ENCODE measurements at regions not wholly inside any gene's neighbourhood (a gene's known extent, or its start where the extent isn't known, plus 50 kb on each side); places are given as distances from the start of the nearest gene placed in this dataset.

- DNase-seq, result no peak
- ChIA-PET POLR2A (no interaction called here), CTCF (no interaction called here)
- Histone ChIP-seq H3K4me3 (ENCODE audit: control insufficient read depth in 1 of 7, extremely low read depth in 1 of 7, insufficient read depth in 4 of 7, low read depth in 2 of 7, low read length in 6 of 7) (no peak overlapping the region), H3K27ac (ENCODE audit: insufficient read depth in 1 of 2, low read depth in 1 of 2, low read length in 2 of 2, poor library complexity in 1 of 2, severe bottlenecking in 2 of 2) (no peak overlapping the region), H3K36me3 (ENCODE audit: control insufficient read depth in 4 of 4, insufficient read depth in 4 of 4, low read length in 3 of 4) (no peaks in the 10 kb centered on the region), H3K27me3 (replicated peaks in 2 of 5; ENCODE audit: control insufficient read depth in 4 of 5, insufficient read depth in 5 of 5, low read length in 4 of 5) (no peaks in the 10 kb centered on the region), H3K9me3 (ENCODE audit: control extremely low read depth in 1 of 5, control insufficient read depth in 4 of 5, insufficient read depth in 2 of 5, low read depth in 1 of 5, low read length in 4 of 5) (no peaks in the 10 kb centered on the region), H3K4me1 (ENCODE audit: control extremely low read depth in 1 of 4, control insufficient read depth in 4 of 4, insufficient read depth in 4 of 4, low read length in 3 of 4) (no peaks in the 10 kb centered on the region)
- whole genome bisulfite sequencing (ENCODE audit: insufficient coverage), result 100% methylated on average over 1 of the region's 2 CpGs
Measured at GRCh38 chr13:53569453-53569852, 540.8 kb downstream of the OLFM4 start.

DNA sequence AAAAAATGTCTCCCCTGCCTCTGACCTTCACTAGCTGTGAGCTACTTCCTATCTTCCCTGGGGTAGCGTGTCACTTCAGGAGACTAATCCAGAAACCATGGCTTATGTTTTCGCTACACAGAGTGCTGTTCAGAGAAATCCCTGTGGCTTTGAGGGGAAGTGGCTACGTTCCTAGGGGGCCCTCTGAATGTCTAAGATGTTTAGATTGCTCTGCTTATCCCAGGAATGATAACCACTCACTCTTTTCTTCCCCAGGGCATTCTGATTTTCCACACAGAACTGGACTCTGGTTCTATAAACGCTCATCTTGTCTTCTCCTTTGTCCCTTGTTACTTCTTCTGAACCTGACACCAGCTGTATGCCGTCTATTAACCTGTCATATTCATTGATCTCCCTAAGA, 572.5 kb downstream of the OLFM4 start:
- Histone ChIP-seq H3K27me3 (replicated peaks in 2 of 5; ENCODE audit: control insufficient read depth in 4 of 5, insufficient read depth in 5 of 5, low read length in 4 of 5) (no peaks in the 10 kb centered on the region), H3K4me3 (ENCODE audit: control insufficient read depth in 1 of 7, extremely low read depth in 1 of 7, insufficient read depth in 4 of 7, low read depth in 2 of 7, low read length in 6 of 7) (no peak overlapping the region), H3K9me3 (ENCODE audit: control extremely low read depth in 1 of 5, control insufficient read depth in 4 of 5, insufficient read depth in 2 of 5, low read depth in 1 of 5, low read length in 4 of 5) (no peaks in the 10 kb centered on the region), H3K27ac (ENCODE audit: insufficient read depth in 1 of 2, low read depth in 1 of 2, low read length in 2 of 2, poor library complexity in 1 of 2, severe bottlenecking in 2 of 2) (no peak overlapping the region), H3K4me1 (ENCODE audit: control extremely low read depth in 1 of 4, control insufficient read depth in 4 of 4, insufficient read depth in 4 of 4, low read length in 3 of 4) (no peaks in the 10 kb centered on the region), H3K36me3 (ENCODE audit: control insufficient read depth in 4 of 4, insufficient read depth in 4 of 4, low read length in 3 of 4) (no peaks in the 10 kb centered on the region)
- no peak for DNase-seq
- 72% methylated on average over 4 of the region's 5 CpGs for WGBS (ENCODE audit: insufficient coverage)
- ChIA-PET CTCF (no interaction called here), POLR2A (no interaction called here)

DNA sequence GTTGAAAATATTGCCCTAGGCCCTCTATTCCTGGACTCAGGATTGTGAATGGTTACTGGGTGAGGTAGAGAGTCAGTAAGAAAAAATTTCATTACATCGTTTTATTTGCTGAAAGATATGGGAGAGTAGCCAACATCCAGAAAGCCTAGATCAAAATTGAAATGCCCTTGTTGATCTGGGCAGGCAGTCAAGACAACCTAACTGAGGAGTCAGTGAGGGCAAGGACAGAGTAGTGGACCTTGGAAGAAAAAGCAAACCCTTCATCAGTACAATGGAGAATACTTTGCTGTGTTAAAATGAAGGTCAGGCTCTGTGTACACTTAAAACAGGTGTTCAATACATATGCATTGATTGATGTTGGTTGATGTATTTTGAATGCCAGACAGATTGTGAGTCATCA, 576.7 kb downstream of the OLFM4 start:
- H3K4me3 ChIP-seq (ENCODE audit: control insufficient read depth in 1 of 7, extremely low read depth in 1 of 7, insufficient read depth in 4 of 7, low read depth in 2 of 7, low read length in 6 of 7), result no peak overlapping the region
- H3K4me1 ChIP-seq (ENCODE audit: control extremely low read depth in 1 of 4, control insufficient read depth in 4 of 4, insufficient read depth in 4 of 4, low read length in 3 of 4), result no peaks in the 10 kb centered on the region
- no peak overlapping the region for H3K27ac ChIP-seq (ENCODE audit: insufficient read depth in 1 of 2, low read depth in 1 of 2, low read length in 2 of 2, poor library complexity in 1 of 2, severe bottlenecking in 2 of 2)
- no peaks in the 10 kb centered on the region for H3K9me3 ChIP-seq (ENCODE audit: control extremely low read depth in 1 of 5, control insufficient read depth in 4 of 5, insufficient read depth in 2 of 5, low read depth in 1 of 5, low read length in 4 of 5)
- no peak for DNase-seq
- H3K27me3 ChIP-seq (replicated peaks in 2 of 5; ENCODE audit: control insufficient read depth in 4 of 5, insufficient read depth in 5 of 5, low read length in 4 of 5), result no peaks in the 10 kb centered on the region
- CTCF ChIA-PET, result no interaction called here
- H3K36me3 ChIP-seq (ENCODE audit: control insufficient read depth in 4 of 4, insufficient read depth in 4 of 4, low read length in 3 of 4), result no peaks in the 10 kb centered on the region
- POLR2A ChIA-PET, result no interaction called here
- 100% methylated on average over 1 of the region's 1 CpG for WGBS (ENCODE audit: insufficient coverage)

- 100% methylated on average over 1 of the region's 3 CpGs for WGBS (ENCODE audit: insufficient coverage)
- Histone ChIP-seq H3K36me3 (ENCODE audit: control insufficient read depth in 4 of 4, insufficient read depth in 4 of 4, low read length in 3 of 4) (no peaks in the 10 kb centered on the region), H3K27me3 (replicated peaks in 2 of 5; ENCODE audit: control insufficient read depth in 4 of 5, insufficient read depth in 5 of 5, low read length in 4 of 5) (no peaks in the 10 kb centered on the region), H3K27ac (ENCODE audit: insufficient read depth in 1 of 2, low read depth in 1 of 2, low read length in 2 of 2, poor library complexity in 1 of 2, severe bottlenecking in 2 of 2) (no peak overlapping the region), H3K4me1 (ENCODE audit: control extremely low read depth in 1 of 4, control insufficient read depth in 4 of 4, insufficient read depth in 4 of 4, low read length in 3 of 4) (no peaks in the 10 kb centered on the region), H3K4me3 (ENCODE audit: control insufficient read depth in 1 of 7, extremely low read depth in 1 of 7, insufficient read depth in 4 of 7, low read depth in 2 of 7, low read length in 6 of 7) (no peak overlapping the region), H3K9me3 (ENCODE audit: control extremely low read depth in 1 of 5, control insufficient read depth in 4 of 5, insufficient read depth in 2 of 5, low read depth in 1 of 5, low read length in 4 of 5) (no peaks in the 10 kb centered on the region)
- POLR2A ChIA-PET, result no interaction called here
- no peak for DNase-seq
- CTCF ChIA-PET, result no interaction called here
Measured at GRCh38 chr13:53612200-53612599, 583.6 kb downstream of the OLFM4 start.

- DNase-seq, result no peak
Measured at GRCh38 chr13:53622456-53622855, 593.8 kb downstream of the OLFM4 start.

GRCh38 chr13:53623146-53623545, 594.5 kb downstream of the OLFM4 start:
- no peak for DNase-seq
- Histone ChIP-seq H3K36me3 (ENCODE audit: control insufficient read depth in 4 of 4, insufficient read depth in 4 of 4, low read length in 3 of 4) (no peaks in the 10 kb centered on the region), H3K27me3 (replicated peaks in 2 of 5; ENCODE audit: control insufficient read depth in 4 of 5, insufficient read depth in 5 of 5, low read length in 4 of 5) (no peaks in the 10 kb centered on the region), H3K9me3 (ENCODE audit: control extremely low read depth in 1 of 5, control insufficient read depth in 4 of 5, insufficient read depth in 2 of 5, low read depth in 1 of 5, low read length in 4 of 5) (no peaks in the 10 kb centered on the region), H3K4me1 (ENCODE audit: control extremely low read depth in 1 of 4, control insufficient read depth in 4 of 4, insufficient read depth in 4 of 4, low read length in 3 of 4) (no peaks in the 10 kb centered on the region), H3K27ac (ENCODE audit: insufficient read depth in 1 of 2, low read depth in 1 of 2, low read length in 2 of 2, poor library complexity in 1 of 2, severe bottlenecking in 2 of 2) (no peak overlapping the region), H3K4me3 (ENCODE audit: control insufficient read depth in 1 of 7, extremely low read depth in 1 of 7, insufficient read depth in 4 of 7, low read depth in 2 of 7, low read length in 6 of 7) (no peak overlapping the region)
- ChIA-PET CTCF (no interaction called here), POLR2A (no interaction called here)
- 100% methylated on average over 1 of the region's 2 CpGs for WGBS (ENCODE audit: insufficient coverage)

More at GRCh38 chr13:53622456-53622855, 593.8 kb downstream of the OLFM4 start:
- Histone ChIP-seq H3K4me3 (ENCODE audit: control insufficient read depth in 1 of 7, extremely low read depth in 1 of 7, insufficient read depth in 4 of 7, low read depth in 2 of 7, low read length in 6 of 7) (no peak overlapping the region), H3K27me3 (replicated peaks in 2 of 5; ENCODE audit: control insufficient read depth in 4 of 5, insufficient read depth in 5 of 5, low read length in 4 of 5) (no peaks in the 10 kb centered on the region), H3K27ac (ENCODE audit: insufficient read depth in 1 of 2, low read depth in 1 of 2, low read length in 2 of 2, poor library complexity in 1 of 2, severe bottlenecking in 2 of 2) (no peak overlapping the region), H3K36me3 (ENCODE audit: control insufficient read depth in 4 of 4, insufficient read depth in 4 of 4, low read length in 3 of 4) (no peaks in the 10 kb centered on the region), H3K9me3 (ENCODE audit: control extremely low read depth in 1 of 5, control insufficient read depth in 4 of 5, insufficient read depth in 2 of 5, low read depth in 1 of 5, low read length in 4 of 5) (no peaks in the 10 kb centered on the region), H3K4me1 (ENCODE audit: control extremely low read depth in 1 of 4, control insufficient read depth in 4 of 4, insufficient read depth in 4 of 4, low read length in 3 of 4) (no peaks in the 10 kb centered on the region)
- POLR2A ChIA-PET, result no interaction called here
- WGBS (ENCODE audit: insufficient coverage), result no CpG with 5 or more reads among the region's 2 CpGs
- CTCF ChIA-PET, result no interaction called here

- no peaks in the 10 kb centered on the region for H3K4me1 ChIP-seq (ENCODE audit: control extremely low read depth in 1 of 4, control insufficient read depth in 4 of 4, insufficient read depth in 4 of 4, low read length in 3 of 4)
- no peak overlapping the region for H3K4me3 ChIP-seq (ENCODE audit: control insufficient read depth in 1 of 7, extremely low read depth in 1 of 7, insufficient read depth in 4 of 7, low read depth in 2 of 7, low read length in 6 of 7)
- ChIA-PET CTCF (no interaction called here), POLR2A (no interaction called here)
- WGBS (ENCODE audit: insufficient coverage), result 95% methylated on average over 2 of the region's 2 CpGs
- no peak overlapping the region for H3K27ac ChIP-seq (ENCODE audit: insufficient read depth in 1 of 2, low read depth in 1 of 2, low read length in 2 of 2, poor library complexity in 1 of 2, severe bottlenecking in 2 of 2)
- no peaks in the 10 kb centered on the region for H3K27me3 ChIP-seq (replicated peaks in 2 of 5; ENCODE audit: control insufficient read depth in 4 of 5, insufficient read depth in 5 of 5, low read length in 4 of 5)
- no peak for DNase-seq
- no peaks in the 10 kb centered on the region for H3K9me3 ChIP-seq (ENCODE audit: control extremely low read depth in 1 of 5, control insufficient read depth in 4 of 5, insufficient read depth in 2 of 5, low read depth in 1 of 5, low read length in 4 of 5)
- H3K36me3 ChIP-seq (ENCODE audit: control insufficient read depth in 4 of 4, insufficient read depth in 4 of 4, low read length in 3 of 4), result no peaks in the 10 kb centered on the region
Measured at GRCh38 chr13:53631511-53631910, 602.9 kb downstream of the OLFM4 start.

GRCh38 chr13:53638040-53638439, 609.4 kb downstream of the OLFM4 start:
- Histone ChIP-seq H3K9me3 (ENCODE audit: control extremely low read depth in 1 of 5, control insufficient read depth in 4 of 5, insufficient read depth in 2 of 5, low read depth in 1 of 5, low read length in 4 of 5) (no peaks in the 10 kb centered on the region), H3K4me1 (ENCODE audit: control extremely low read depth in 1 of 4, control insufficient read depth in 4 of 4, insufficient read depth in 4 of 4, low read length in 3 of 4) (no peaks in the 10 kb centered on the region), H3K4me3 (ENCODE audit: control insufficient read depth in 1 of 7, extremely low read depth in 1 of 7, insufficient read depth in 4 of 7, low read depth in 2 of 7, low read length in 6 of 7) (no peak overlapping the region), H3K27ac (ENCODE audit: insufficient read depth in 1 of 2, low read depth in 1 of 2, low read length in 2 of 2, poor library complexity in 1 of 2, severe bottlenecking in 2 of 2) (no peak overlapping the region), H3K36me3 (ENCODE audit: control insufficient read depth in 4 of 4, insufficient read depth in 4 of 4, low read length in 3 of 4) (no peaks in the 10 kb centered on the region), H3K27me3 (replicated peaks in 2 of 5; ENCODE audit: control insufficient read depth in 4 of 5, insufficient read depth in 5 of 5, low read length in 4 of 5) (no peaks in the 10 kb centered on the region)
- 91% methylated on average over 2 of the region's 2 CpGs for WGBS (ENCODE audit: insufficient coverage)
- DNase-seq, result no peak
- ChIA-PET CTCF (no interaction called here), POLR2A (no interaction called here)

Measured in common myeloid progenitor, CD34-positive (primary cell).